ENCODE measurements at regions not wholly inside any gene's neighbourhood (a gene's known extent, or its start where the extent isn't known, plus 50 kb on each side); places are given as distances from the start of the nearest gene placed in this dataset.

GRCh38 chr6:22078288-22078687 is 218.5 kb downstream of the PRL start:
- Histone ChIP-seq H3K27me3 (ENCODE audit: control insufficient read depth in 2 of 2, insufficient read depth in 2 of 2, low read length in 2 of 2) (no peaks in the 10 kb centered on the region), H3K4me3 (replicated peaks in 1 of 3; ENCODE audit: insufficient read depth in 1 of 3, low read depth in 1 of 3, low read length in 3 of 3) (no peak overlapping the region), H3K9ac (replicated peaks; ENCODE audit: extremely low read depth, insufficient read depth, low read length) (no peak overlapping the region), H4K20me1 (replicated peaks; ENCODE audit: control insufficient read depth, extremely low read depth, insufficient read depth, low read length) (no peaks in the 10 kb centered on the region), H3K4me1 (ENCODE audit: control insufficient read depth, extremely low read depth, insufficient read depth, low read length) (no peaks in the 10 kb centered on the region), H3K9me3 (replicated peaks; ENCODE audit: control insufficient read depth, insufficient read depth, low read length) (no peaks in the 10 kb centered on the region), H2AFZ (ENCODE audit: low read depth, low read length) (no peak overlapping the region), H3K4me2 (ENCODE audit: insufficient read depth, low read length) (no peak overlapping the region), H3K9me1 (replicated peaks; ENCODE audit: control insufficient read depth, extremely low read depth, insufficient read depth, low read length) (no peaks in the 10 kb centered on the region), H3K27ac (ENCODE audit: insufficient read depth, low read depth, low read length) (no peak overlapping the region), H3K79me2 (ENCODE audit: control insufficient read depth, insufficient read depth, low read length) (no peaks in the 10 kb centered on the region), H3K36me3 (ENCODE audit: control insufficient read depth in 2 of 2, extremely low read depth in 1 of 2, insufficient read depth in 2 of 2, low read length in 2 of 2) (no peaks in the 10 kb centered on the region)
- ChIA-PET POLR2A (no interaction called here), CTCF (no interaction called here)
- BruUV-seq (replicated peaks) = no TSS peak
- dilution Hi-C loops (cut with MboI; ENCODE audit: extremely low pct_ligation_motif_present, low sequenced_read_pairs) (no loop called here), intact Hi-C loops (cut with micrococcal nuclease) (no loop called here)
- FAIRE-seq (no peak), DNase-seq (ENCODE audit: low read depth, low spot score) (no peak)
- TF ChIP-seq EZH2 (IDR thresholded peaks at IDR 0.05; ENCODE audit: borderline replicate concordance, low read depth, low read length, severe bottlenecking) = no peak
- no peak for TF ChIP-seq GATA2 (IDR thresholded peaks at IDR 0.05; ENCODE audit: insufficient read depth, insufficient read length, low read depth, low read length)
- TF ChIP-seq MYC (IDR thresholded peaks at IDR 0.05; ENCODE audit: low read depth, low read length) = no peak
- TF ChIP-seq JUN (IDR thresholded peaks at IDR 0.05; ENCODE audit: borderline replicate concordance, insufficient read depth, insufficient read length, low read depth) = no peak
- no peak for TF ChIP-seq CTCF (IDR thresholded peaks at IDR 0.05; ENCODE audit: extremely low read depth in 1 of 2, insufficient read depth in 1 of 2, low read depth in 1 of 2, low read length in 2 of 2)
- TF ChIP-seq POLR2AphosphoS5 (IDR thresholded peaks at IDR 0.05; ENCODE audit: insufficient read depth, low read depth, low read length) = no peak

All from endothelial cell of umbilical vein (primary cell).